ENCODE measurements at regions not wholly inside any gene's neighbourhood (a gene's known extent, or its start where the extent isn't known, plus 50 kb on each side); places are given as distances from the start of the nearest gene placed in this dataset.

- intact Hi-C loops (cut with DNase I; ENCODE audit: low total_unique reads) = loop anchor here (5.0 kb wide), 1 partner anchor 430 kb away; no protein-coding TSS in a partner anchor
- Histone ChIP-seq H3K4me1 (peaks cover 0 to 50% (median 29%) of the 10 kb centered on the region in 6 donors), H3K9me3 (no peaks in the 10 kb centered on the region), H3K27me3 (replicated peaks in 1 of 7) (peaks cover 0 to 94% (median 64%) of the 10 kb centered on the region in 7 donors), H3K4me3 (peak overlapping the region in 5 of 8 donors; percentile 14 to 55 (median 28)), H3K27ac (no peak overlapping the region), H3K36me3 (no peaks in the 10 kb centered on the region)
- no peak for DNase-seq
- WGBS, 5 donors = 3 to 4% (median 4%) methylated on average over 4 to 39 of the region's 39 CpGs
- TF ChIP-seq CTCF (IDR thresholded peaks at IDR 0.05 in 8 of 11, conservative IDR thresholded peaks at IDR 0.05 in 3 of 11) = peak in 9 of 11 experiments; percentile 15 to 76 (median 53)
- no peak for TF ChIP-seq POLR2AphosphoS5 (IDR thresholded peaks at IDR 0.05)
These were observed 149.7 kb upstream of the ZNF536 start for GRCh38 chr19:30222428-30222873.

- WGBS, 5 donors = 8 to 13% (median 10%) methylated on average over 29 to 36 of the region's 36 CpGs
- no peak for TF ChIP-seq POLR2A (IDR thresholded peaks at IDR 0.05)
- peak in 2 of 11 experiments; percentile 20 to 31 for TF ChIP-seq CTCF (IDR thresholded peaks at IDR 0.05 in 8 of 11, conservative IDR thresholded peaks at IDR 0.05 in 3 of 11)
- no peak for TF ChIP-seq POLR2AphosphoS5 (IDR thresholded peaks at IDR 0.05)
- Histone ChIP-seq H3K9me3 (no peaks in the 10 kb centered on the region), H3K27ac (no peak overlapping the region), H3K36me3 (no peaks in the 10 kb centered on the region), H3K4me1 (peaks cover 2 to 58% (median 36%) of the 10 kb centered on the region in 6 donors), H3K27me3 (replicated peaks in 1 of 7) (peaks cover 0 to 97% (median 71%) of the 10 kb centered on the region in 7 donors), H3K4me3 (peak overlapping the region in 4 of 8 donors; percentile 24 to 55 (median 30))
- intact Hi-C loops (cut with DNase I; ENCODE audit: low total_unique reads) = loop anchor here (5.0 kb wide), 1 partner anchor 429 kb away; no protein-coding TSS in a partner anchor
- DNase-seq = no peak
These were observed 149.0 kb upstream of the ZNF536 start for GRCh38 chr19:30222992-30223865.

- peak overlapping the region in 1 of 8 donors; percentile 75 for H3K27ac ChIP-seq
- no peaks in the 10 kb centered on the region for H3K36me3 ChIP-seq
- no peak for TF ChIP-seq CTCF (IDR thresholded peaks at IDR 0.05 in 8 of 11, conservative IDR thresholded peaks at IDR 0.05 in 3 of 11)
- no peak for TF ChIP-seq POLR2A (IDR thresholded peaks at IDR 0.05)
- TF ChIP-seq POLR2AphosphoS5 (IDR thresholded peaks at IDR 0.05) = no peak
- peak overlapping the region in 7 of 8 donors; percentile 32 to 77 (median 53) for H3K4me3 ChIP-seq
- intact Hi-C loops (cut with DNase I; ENCODE audit: low total_unique reads) = loop anchor here (5.0 kb wide), 1 partner anchor 428 kb away; no protein-coding TSS in a partner anchor
- 15 to 20% (median 17%) methylated on average over 18 of the region's 18 CpGs for WGBS, 5 donors
- H3K9me3 ChIP-seq = no peaks in the 10 kb centered on the region
- peaks cover 5 to 67% (median 41%) of the 10 kb centered on the region in 6 donors for H3K4me1 ChIP-seq
- DNase-seq = no peak
- peaks cover 0 to 100% (median 80%) of the 10 kb centered on the region in 7 donors for H3K27me3 ChIP-seq (replicated peaks in 1 of 7)
These were observed 148.1 kb upstream of the ZNF536 start for GRCh38 chr19:30223866-30224688.
